GM12878 (cell line): ENCODE measurements at regions not wholly inside any gene's neighbourhood (a gene's known extent, or its start where the extent isn't known, plus 50 kb on each side); places are given as distances from the start of the nearest gene placed in this dataset.

Experiments used
- ATAC-seq: fragments of 200-7000 bp; cut with Tn5 transposase; 3 replicates; pipeline ENCODE4 v1.9.1; 2020; ENCODE audit warnings: mild to moderate bottlenecking, moderate library complexity
- BruUV-seq: library from RNA; stranded (reverse); fragments of 400-500 nt; replicated peaks from 2 replicates; lab custom pipeline; 2021; lab: Mats Ljungman, UMichigan
- CTCF ChIA-PET: fragments of 300-600 bp; sonication (Branson Sonifier 250); formaldehyde crosslinking; extraction: SDS; loops from one replicate; lab custom pipeline; 2021; ENCODE audit warnings: inconsistent platforms; lab: Yijun Ruan, JAX
- POLR2A ChIA-PET: fragments of 350-600 bp; formaldehyde crosslinking; extraction: SDS; loops from one replicate; lab custom pipeline; 2021; ENCODE audit warnings: inconsistent platforms; lab: Charles Lee
- RAD21 ChIA-PET: fragments of 300-600 bp; sonication (Branson Sonifier 250); formaldehyde crosslinking; loops from one replicate; lab custom pipeline; 2023; ENCODE audit warnings: antibody characterized with exemption; ENCODE audit not compliant: unreplicated experiment; lab: Charles Lee
- SMC1A ChIA-PET: fragments of 300-600 bp; sonication (Branson Sonifier 250); formaldehyde crosslinking; loops from one replicate; lab custom pipeline; 2023; ENCODE audit not compliant: unreplicated experiment, uncharacterized antibody; lab: Charles Lee
- DNase-seq: peaks from one replicate; pipeline ENCODE4 v3.0.0-alpha.2; 2011; ENCODE audit warnings: low read depth, low spot score
- FAIRE-seq: peaks from 3 replicates; lab custom pipeline; 2011; peaks lifted over from hg19 to GRCh38; lab: Jason Lieb, UNC
- H2AFZ ChIP-seq: 2 replicates; pipeline ENCODE4 v1.6.0; 2011; ENCODE audit warnings: low read depth, low read length, control low read depth; ENCODE audit not compliant: control insufficient read depth
- H3K27ac ChIP-seq: 2 replicates; pipeline ENCODE4 v1.5.1; 2011; ENCODE audit warnings: control low read depth; ENCODE audit not compliant: control insufficient read depth, insufficient read depth
- H3K27me3 ChIP-seq, 2 experiments: replicated peaks in 1 of 2; 2 replicates each; pipeline versions ENCODE4 v1.6.0 to v1.6.1; 2011; ENCODE audit warnings: low read length in 1 of 2; ENCODE audit not compliant: control insufficient read depth in 2 of 2, insufficient read depth in 2 of 2
- H3K36me3 ChIP-seq, 2 experiments: 2 replicates each; pipeline ENCODE4 v1.5.1; 2011; ENCODE audit warnings: low read length in 1 of 2; ENCODE audit not compliant: control insufficient read depth in 2 of 2, insufficient read depth in 2 of 2
- H3K4me1 ChIP-seq: 2 replicates; pipeline ENCODE4 v1.6.1; 2011; ENCODE audit warnings: mild to moderate bottlenecking, low read length, moderate library complexity, mixed read lengths; ENCODE audit not compliant: control insufficient read depth, insufficient read depth
- H3K4me2 ChIP-seq: 2 replicates; pipeline ENCODE4 v1.6.0; 2011; ENCODE audit warnings: control low read depth; ENCODE audit not compliant: control insufficient read depth, insufficient read depth
- H3K4me3 ChIP-seq: fragments of 200-600 bp; sonication (generic); 2 replicates; pipeline ENCODE4 v1.5.1; 2016
- H3K79me2 ChIP-seq: 2 replicates; pipeline ENCODE4 v1.6.0; 2011; ENCODE audit warnings: low read length; ENCODE audit not compliant: control insufficient read depth, insufficient read depth
- H3K9ac ChIP-seq: 2 replicates; pipeline ENCODE4 v1.8.0; 2011; ENCODE audit warnings: low read length, control low read depth, mixed read lengths; ENCODE audit not compliant: control insufficient read depth, insufficient read depth
- H3K9me3 ChIP-seq: replicated peaks from 3 replicates; pipeline ENCODE4 v1.5.1; 2011; ENCODE audit warnings: mild to moderate bottlenecking, low read length; ENCODE audit not compliant: control insufficient read depth, insufficient read depth
- H4K20me1 ChIP-seq: 2 replicates; pipeline ENCODE4 v1.6.0; 2011; ENCODE audit not compliant: control insufficient read depth, insufficient read depth
- ASH2L ChIP-seq: fragments of 300-600, 200-600 bp; sonication (generic); IDR thresholded peaks from 2 replicates; pipeline ENCODE4 v1.6.1; 2017; ENCODE audit warnings: low read depth, mild to moderate bottlenecking, borderline replicate concordance
- CBX5 ChIP-seq: sonication (generic); IDR thresholded peaks from 2 replicates; pipeline ENCODE4 v1.6.1; 2016; ENCODE audit warnings: low read depth, moderate library complexity, mild to moderate bottlenecking, inconsistent platforms
- HDGF ChIP-seq: fragments of 450-650 bp; IDR thresholded peaks from 2 replicates; pipeline ENCODE4 v1.6.1; 2016; ENCODE audit warnings: antibody characterized with exemption
- MEF2B ChIP-seq: fragments of 450-650 bp; IDR thresholded peaks from 2 replicates; pipeline ENCODE4 v1.6.1; 2018; ENCODE audit warnings: mild to moderate bottlenecking, moderate library complexity; ENCODE audit not compliant: partially characterized antibody, poor library complexity, severe bottlenecking
- SIX5 ChIP-seq: IDR thresholded peaks from 2 replicates; pipeline ENCODE4 v1.6.1; 2011; ENCODE audit warnings: mild to moderate bottlenecking, low read depth, low read length, moderate library complexity; ENCODE audit not compliant: severe bottlenecking
- ZNF24 ChIP-seq: fragments of 450-650 bp; IDR thresholded peaks from 2 replicates; pipeline ENCODE4 v1.6.1; 2017; ENCODE audit warnings: antibody characterized with exemption, mild to moderate bottlenecking
- WGBS: methylation state at CpG from one replicate; pipeline ENCODE4 v1.1.6; 2016; ENCODE audit warnings: low lambda C conversion rate; ENCODE audit not compliant: insufficient replicate concordance, insufficient coverage; ENCODE audit errors: missing lambda C conversion rate; 5-methylcytosine and 5-hydroxymethylcytosine counted together
- in situ Hi-C: fragments of 300-500 bp; cut with MboI; formaldehyde crosslinking; loops from 9 replicates; pipeline ENCODE4 v1.14.3; 2018; ENCODE audit warnings: mixed read lengths
- intact Hi-C: fragments of 100-400 bp; cut with micrococcal nuclease; formaldehyde crosslinking; loops from one replicate; pipeline ENCODE4 v1.14.2; 2022; ENCODE audit not compliant: unreplicated experiment
- TF ChIP-seq, protein P1 (sequence below): fragments of 450-650 bp; IDR thresholded peaks from 2 replicates; pipeline ENCODE4 v1.6.1; 2018; ENCODE audit warnings: mild to moderate bottlenecking, low read depth, moderate library complexity; ENCODE audit not compliant: partially characterized antibody
- TF ChIP-seq, protein P2 (sequence below): fragments of 450-650 bp; IDR thresholded peaks from 2 replicates; pipeline ENCODE4 v1.6.1; 2014; ENCODE audit warnings: mild to moderate bottlenecking
- TF ChIP-seq, protein P3 (sequence below), 3 experiments: IDR thresholded peaks in 2 of 3; conservative IDR thresholded peaks in 1 of 3; 2 replicates each; pipeline ENCODE4 v1.5.1; 2011; ENCODE audit warnings: low read depth in 3 of 3, low read length in 3 of 3, mild to moderate bottlenecking in 3 of 3, control low read depth in 2 of 3, moderate library complexity in 2 of 3, inconsistent platforms in 1 of 3, mixed read lengths in 1 of 3; ENCODE audit not compliant: control insufficient read depth in 2 of 3, insufficient read depth in 1 of 3; ENCODE audit errors: extremely low read depth in 1 of 3

DNA sequence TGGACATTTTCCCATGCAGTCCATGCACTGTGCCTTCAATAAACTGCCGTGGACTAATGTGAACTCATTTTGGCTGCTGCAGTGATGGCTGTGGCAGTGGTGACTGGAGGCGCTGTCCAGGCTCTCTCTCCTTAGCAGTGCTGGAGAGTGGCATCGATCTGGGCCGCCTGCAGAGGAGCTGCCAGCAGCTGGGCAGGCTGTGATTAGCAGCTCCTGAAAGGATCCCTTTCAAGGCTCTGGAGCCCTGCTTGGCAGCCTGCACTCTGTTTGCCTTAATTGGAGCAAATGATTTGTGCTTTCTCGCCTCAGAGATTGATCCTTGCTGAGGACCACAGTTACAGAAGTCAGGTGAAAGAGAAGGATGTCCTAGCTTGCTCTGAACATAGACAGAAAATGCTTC lies 130.1 kb upstream of the VWC2 start:
- RAD21 ChIA-PET, result no interaction called here
- no TSS peak for BruUV-seq
- CTCF ChIA-PET, result no interaction called here
- H3K9me3 ChIP-seq, result no peaks in the 10 kb centered on the region
- POLR2A ChIA-PET, result no interaction called here
- intact Hi-C loops, result no loop called here
- no peak overlapping the region for H2AFZ ChIP-seq
- TF ChIP-seq CBX5 (no peak), MEF2B (no peak)
- TF ChIP-seq, protein P1, sequence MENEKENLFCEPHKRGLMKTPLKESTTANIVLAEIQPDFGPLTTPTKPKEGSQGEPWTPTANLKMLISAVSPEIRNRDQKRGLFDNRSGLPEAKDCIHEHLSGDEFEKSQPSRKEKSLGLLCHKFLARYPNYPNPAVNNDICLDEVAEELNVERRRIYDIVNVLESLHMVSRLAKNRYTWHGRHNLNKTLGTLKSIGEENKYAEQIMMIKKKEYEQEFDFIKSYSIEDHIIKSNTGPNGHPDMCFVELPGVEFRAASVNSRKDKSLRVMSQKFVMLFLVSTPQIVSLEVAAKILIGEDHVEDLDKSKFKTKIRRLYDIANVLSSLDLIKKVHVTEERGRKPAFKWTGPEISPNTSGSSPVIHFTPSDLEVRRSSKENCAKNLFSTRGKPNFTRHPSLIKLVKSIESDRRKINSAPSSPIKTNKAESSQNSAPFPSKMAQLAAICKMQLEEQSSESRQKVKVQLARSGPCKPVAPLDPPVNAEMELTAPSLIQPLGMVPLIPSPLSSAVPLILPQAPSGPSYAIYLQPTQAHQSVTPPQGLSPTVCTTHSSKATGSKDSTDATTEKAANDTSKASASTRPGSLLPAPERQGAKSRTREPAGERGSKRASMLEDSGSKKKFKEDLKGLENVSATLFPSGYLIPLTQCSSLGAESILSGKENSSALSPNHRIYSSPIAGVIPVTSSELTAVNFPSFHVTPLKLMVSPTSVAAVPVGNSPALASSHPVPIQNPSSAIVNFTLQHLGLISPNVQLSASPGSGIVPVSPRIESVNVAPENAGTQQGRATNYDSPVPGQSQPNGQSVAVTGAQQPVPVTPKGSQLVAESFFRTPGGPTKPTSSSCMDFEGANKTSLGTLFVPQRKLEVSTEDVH, result no peak
- no peak overlapping the region for H3K9ac ChIP-seq
- H3K4me1 ChIP-seq, result no peaks in the 10 kb centered on the region
- 16% methylated on average over 5 of the region's 5 CpGs for whole genome bisulfite sequencing
- ATAC-seq (no peak), FAIRE-seq (no peak), DNase-seq (no peak)
- H3K4me2 ChIP-seq, result no peak overlapping the region
- no peaks in the 10 kb centered on the region for H3K36me3 ChIP-seq
- H3K79me2 ChIP-seq, result no peaks in the 10 kb centered on the region
- in situ Hi-C loops, result no loop called here
- no peaks in the 10 kb centered on the region for H4K20me1 ChIP-seq
- SMC1A ChIA-PET, result no interaction called here
- no peaks in the 10 kb centered on the region for H3K27me3 ChIP-seq
- no peak overlapping the region for H3K4me3 ChIP-seq
- H3K27ac ChIP-seq, result no peak overlapping the region

DNA sequence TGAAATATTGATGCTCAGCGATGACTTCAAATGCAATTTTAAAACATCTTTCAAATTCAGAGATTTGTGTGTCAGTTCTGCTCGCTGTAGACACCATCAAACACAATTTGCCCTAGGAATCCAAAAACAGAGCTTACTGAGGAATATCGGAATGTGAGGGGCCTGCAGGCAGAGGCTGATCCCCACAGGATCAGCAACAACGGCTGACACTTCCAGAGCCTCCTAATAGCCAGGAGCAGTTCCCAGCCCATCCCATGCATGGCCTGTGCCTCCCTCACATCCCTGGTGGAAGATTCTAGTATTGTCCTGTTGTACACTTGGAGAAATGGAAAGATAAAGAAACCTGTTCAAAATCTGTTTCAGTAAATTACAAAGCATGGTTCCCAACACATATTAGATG lies 129.7 kb upstream of the VWC2 start:
- ChIA-PET CTCF (no interaction called here), POLR2A (no interaction called here), RAD21 (no interaction called here), SMC1A (no interaction called here)
- no peak overlapping the region for H3K27ac ChIP-seq
- H3K4me1 ChIP-seq, result no peaks in the 10 kb centered on the region
- no peaks in the 10 kb centered on the region for H3K36me3 ChIP-seq
- H3K27me3 ChIP-seq, result no peaks in the 10 kb centered on the region
- H3K4me3 ChIP-seq, result no peak overlapping the region
- WGBS, result 26% methylated on average over 4 of the region's 4 CpGs
- H3K79me2 ChIP-seq, result no peaks in the 10 kb centered on the region
- ATAC-seq, result no peak
- no peaks in the 10 kb centered on the region for H4K20me1 ChIP-seq
- H2AFZ ChIP-seq, result no peak overlapping the region
- no TSS peak for BruUV-seq
- no peak for DNase-seq
- in situ Hi-C loops, result no loop called here
- H3K9ac ChIP-seq, result no peak overlapping the region
- FAIRE-seq, result no peak
- no peak for TF ChIP-seq HDGF
- TF ChIP-seq, protein P2, sequence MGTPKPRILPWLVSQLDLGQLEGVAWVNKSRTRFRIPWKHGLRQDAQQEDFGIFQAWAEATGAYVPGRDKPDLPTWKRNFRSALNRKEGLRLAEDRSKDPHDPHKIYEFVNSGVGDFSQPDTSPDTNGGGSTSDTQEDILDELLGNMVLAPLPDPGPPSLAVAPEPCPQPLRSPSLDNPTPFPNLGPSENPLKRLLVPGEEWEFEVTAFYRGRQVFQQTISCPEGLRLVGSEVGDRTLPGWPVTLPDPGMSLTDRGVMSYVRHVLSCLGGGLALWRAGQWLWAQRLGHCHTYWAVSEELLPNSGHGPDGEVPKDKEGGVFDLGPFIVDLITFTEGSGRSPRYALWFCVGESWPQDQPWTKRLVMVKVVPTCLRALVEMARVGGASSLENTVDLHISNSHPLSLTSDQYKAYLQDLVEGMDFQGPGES, result no peak
- TF ChIP-seq SIX5, result no peak
- TF ChIP-seq ASH2L, result no peak
- TF ChIP-seq, protein P3, sequence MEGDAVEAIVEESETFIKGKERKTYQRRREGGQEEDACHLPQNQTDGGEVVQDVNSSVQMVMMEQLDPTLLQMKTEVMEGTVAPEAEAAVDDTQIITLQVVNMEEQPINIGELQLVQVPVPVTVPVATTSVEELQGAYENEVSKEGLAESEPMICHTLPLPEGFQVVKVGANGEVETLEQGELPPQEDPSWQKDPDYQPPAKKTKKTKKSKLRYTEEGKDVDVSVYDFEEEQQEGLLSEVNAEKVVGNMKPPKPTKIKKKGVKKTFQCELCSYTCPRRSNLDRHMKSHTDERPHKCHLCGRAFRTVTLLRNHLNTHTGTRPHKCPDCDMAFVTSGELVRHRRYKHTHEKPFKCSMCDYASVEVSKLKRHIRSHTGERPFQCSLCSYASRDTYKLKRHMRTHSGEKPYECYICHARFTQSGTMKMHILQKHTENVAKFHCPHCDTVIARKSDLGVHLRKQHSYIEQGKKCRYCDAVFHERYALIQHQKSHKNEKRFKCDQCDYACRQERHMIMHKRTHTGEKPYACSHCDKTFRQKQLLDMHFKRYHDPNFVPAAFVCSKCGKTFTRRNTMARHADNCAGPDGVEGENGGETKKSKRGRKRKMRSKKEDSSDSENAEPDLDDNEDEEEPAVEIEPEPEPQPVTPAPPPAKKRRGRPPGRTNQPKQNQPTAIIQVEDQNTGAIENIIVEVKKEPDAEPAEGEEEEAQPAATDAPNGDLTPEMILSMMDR (IDR thresholded peaks at IDR 0.05 in 2 of 3, conservative IDR thresholded peaks at IDR 0.05 in 1 of 3; ENCODE audit: control insufficient read depth in 2 of 3, extremely low read depth in 1 of 3, insufficient read depth in 1 of 3, low read depth in 3 of 3, low read length in 3 of 3), result no peak
- no peak for TF ChIP-seq ZNF24
- TF ChIP-seq, protein P1, result no peak
- H3K9me3 ChIP-seq, result no peaks in the 10 kb centered on the region
- no peak overlapping the region for H3K4me2 ChIP-seq
- intact Hi-C loops, result no loop called here
